ENCODE measurements at regions not wholly inside any gene's neighbourhood (a gene's known extent, or its start where the extent isn't known, plus 50 kb on each side); places are given as distances from the start of the nearest gene placed in this dataset.

DNA sequence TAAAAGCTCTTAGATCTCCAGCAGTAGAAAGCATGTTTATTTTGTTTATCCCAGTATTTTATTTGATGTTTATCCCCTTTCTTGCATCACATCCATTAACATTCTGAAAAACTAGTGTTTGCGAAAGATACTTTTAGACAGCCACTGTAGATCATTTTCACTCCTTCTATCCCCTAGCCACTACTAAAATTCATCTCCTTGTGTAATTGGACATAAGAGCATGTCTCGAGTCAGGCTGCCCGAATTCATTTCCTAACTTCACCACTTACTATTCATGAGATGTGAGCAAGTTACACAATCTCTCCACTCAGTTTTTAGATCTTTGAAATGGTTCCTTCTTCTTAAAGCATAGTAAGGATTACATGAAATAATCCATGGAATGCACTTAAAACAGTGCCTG, 514.0 kb downstream of the KLF5 start:
- DNase-seq (ENCODE audit: low spot score): no peak
- ChIA-PET CTCF (ENCODE audit: unreplicated experiment) (no interaction called here), POLR2A (interaction anchor here (1.1 kb wide), 1 partner anchor 478 kb away, joined by 3 read pairs; no protein-coding TSS in a partner anchor)

GRCh38 chr13:73571376-73571775, 512.6 kb downstream of the KLF5 start:
- no peak for DNase-seq (ENCODE audit: low spot score)
- H3K9me2 ChIP-seq (ENCODE audit: insufficient read depth, low read length): no peaks in the 10 kb centered on the region
- ChIA-PET CTCF (ENCODE audit: unreplicated experiment) (no interaction called here), POLR2A (no interaction called here)
- no peak overlapping the region for H2AFZ ChIP-seq (ENCODE audit: low read length)
- no peak overlapping the region for H3K27ac ChIP-seq (ENCODE audit: low read depth, low read length, poor library complexity, severe bottlenecking)
- no peaks in the 10 kb centered on the region for H3K4me1 ChIP-seq (ENCODE audit: insufficient read depth, low read length, poor library complexity, severe bottlenecking)
- no peaks in the 10 kb centered on the region for H3K79me2 ChIP-seq (ENCODE audit: insufficient read depth, low read depth, low read length)
- no peaks in the 10 kb centered on the region for H4K20me1 ChIP-seq (ENCODE audit: insufficient read depth, low read length)
- H3K9me3 ChIP-seq (ENCODE audit: low read length): no peaks in the 10 kb centered on the region
- H3K4me2 ChIP-seq (ENCODE audit: low read length): no peak overlapping the region
- TF ChIP-seq, protein P1, sequence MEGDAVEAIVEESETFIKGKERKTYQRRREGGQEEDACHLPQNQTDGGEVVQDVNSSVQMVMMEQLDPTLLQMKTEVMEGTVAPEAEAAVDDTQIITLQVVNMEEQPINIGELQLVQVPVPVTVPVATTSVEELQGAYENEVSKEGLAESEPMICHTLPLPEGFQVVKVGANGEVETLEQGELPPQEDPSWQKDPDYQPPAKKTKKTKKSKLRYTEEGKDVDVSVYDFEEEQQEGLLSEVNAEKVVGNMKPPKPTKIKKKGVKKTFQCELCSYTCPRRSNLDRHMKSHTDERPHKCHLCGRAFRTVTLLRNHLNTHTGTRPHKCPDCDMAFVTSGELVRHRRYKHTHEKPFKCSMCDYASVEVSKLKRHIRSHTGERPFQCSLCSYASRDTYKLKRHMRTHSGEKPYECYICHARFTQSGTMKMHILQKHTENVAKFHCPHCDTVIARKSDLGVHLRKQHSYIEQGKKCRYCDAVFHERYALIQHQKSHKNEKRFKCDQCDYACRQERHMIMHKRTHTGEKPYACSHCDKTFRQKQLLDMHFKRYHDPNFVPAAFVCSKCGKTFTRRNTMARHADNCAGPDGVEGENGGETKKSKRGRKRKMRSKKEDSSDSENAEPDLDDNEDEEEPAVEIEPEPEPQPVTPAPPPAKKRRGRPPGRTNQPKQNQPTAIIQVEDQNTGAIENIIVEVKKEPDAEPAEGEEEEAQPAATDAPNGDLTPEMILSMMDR (conservative IDR thresholded peaks at IDR 0.05; ENCODE audit: low read length): no peak
- no peak for TF ChIP-seq EZH2phosphoT487 (IDR thresholded peaks at IDR 0.05; ENCODE audit: borderline replicate concordance, low read depth, low read length)
- H3K4me3 ChIP-seq (ENCODE audit: low read depth, low read length, poor library complexity, severe bottlenecking): no peak overlapping the region
- no peaks in the 10 kb centered on the region for H3K36me3 ChIP-seq (ENCODE audit: insufficient read depth, low read length)
- BruUV-seq (replicated peaks): no TSS peak
- intact Hi-C loops (cut with micrococcal nuclease; ENCODE audit: unreplicated experiment): no loop called here

More for the DNA sequence above, 514.0 kb downstream of the KLF5 start:
- Histone ChIP-seq H3K4me2 (ENCODE audit: low read length) (no peak overlapping the region), H4K20me1 (ENCODE audit: insufficient read depth, low read length) (no peaks in the 10 kb centered on the region), H3K4me3 (ENCODE audit: low read depth, low read length, poor library complexity, severe bottlenecking) (no peak overlapping the region), H2AFZ (ENCODE audit: low read length) (no peak overlapping the region), H3K4me1 (ENCODE audit: insufficient read depth, low read length, poor library complexity, severe bottlenecking) (no peaks in the 10 kb centered on the region), H3K36me3 (ENCODE audit: insufficient read depth, low read length) (no peaks in the 10 kb centered on the region), H3K27ac (ENCODE audit: low read depth, low read length, poor library complexity, severe bottlenecking) (no peak overlapping the region), H3K79me2 (ENCODE audit: insufficient read depth, low read depth, low read length) (no peaks in the 10 kb centered on the region), H3K9me2 (ENCODE audit: insufficient read depth, low read length) (no peaks in the 10 kb centered on the region), H3K9me3 (ENCODE audit: low read length) (no peaks in the 10 kb centered on the region)
- BruUV-seq (replicated peaks): no TSS peak
- no peak for TF ChIP-seq EZH2phosphoT487 (IDR thresholded peaks at IDR 0.05; ENCODE audit: borderline replicate concordance, low read depth, low read length)
- TF ChIP-seq, protein P1 (conservative IDR thresholded peaks at IDR 0.05; ENCODE audit: low read length): no peak
- intact Hi-C loops (cut with micrococcal nuclease; ENCODE audit: unreplicated experiment): no loop called here

GRCh38 chr13:73556902-73557301, 498.1 kb downstream of the KLF5 start:
- Histone ChIP-seq H3K4me3 (ENCODE audit: low read depth, low read length, poor library complexity, severe bottlenecking) (no peak overlapping the region), H3K27ac (ENCODE audit: low read depth, low read length, poor library complexity, severe bottlenecking) (no peak overlapping the region), H3K36me3 (ENCODE audit: insufficient read depth, low read length) (no peaks in the 10 kb centered on the region), H3K79me2 (ENCODE audit: insufficient read depth, low read depth, low read length) (no peaks in the 10 kb centered on the region; the same call in 1 of the 2 replicates), H4K20me1 (ENCODE audit: insufficient read depth, low read length) (no peaks in the 10 kb centered on the region), H3K9me2 (ENCODE audit: insufficient read depth, low read length) (no peaks in the 10 kb centered on the region), H3K4me1 (ENCODE audit: insufficient read depth, low read length, poor library complexity, severe bottlenecking) (no peaks in the 10 kb centered on the region), H3K4me2 (ENCODE audit: low read length) (no peak overlapping the region), H3K9me3 (ENCODE audit: low read length) (no peaks in the 10 kb centered on the region), H2AFZ (ENCODE audit: low read length) (no peak overlapping the region)
- no peak for DNase-seq (ENCODE audit: low spot score)
- POLR2A ChIA-PET: no interaction called here
- intact Hi-C loops (cut with micrococcal nuclease; ENCODE audit: unreplicated experiment): no loop called here
- no TSS peak for BruUV-seq (replicated peaks)
- CTCF ChIA-PET (ENCODE audit: unreplicated experiment): no interaction called here
- TF ChIP-seq, protein P1 (conservative IDR thresholded peaks at IDR 0.05; ENCODE audit: low read length): no peak
- no peak for TF ChIP-seq EZH2phosphoT487 (IDR thresholded peaks at IDR 0.05; ENCODE audit: borderline replicate concordance, low read depth, low read length)
